ENCODE measurements at regions not wholly inside any gene's neighbourhood (a gene's known extent, or its start where the extent isn't known, plus 50 kb on each side); places are given as distances from the start of the nearest gene placed in this dataset.

DNA sequence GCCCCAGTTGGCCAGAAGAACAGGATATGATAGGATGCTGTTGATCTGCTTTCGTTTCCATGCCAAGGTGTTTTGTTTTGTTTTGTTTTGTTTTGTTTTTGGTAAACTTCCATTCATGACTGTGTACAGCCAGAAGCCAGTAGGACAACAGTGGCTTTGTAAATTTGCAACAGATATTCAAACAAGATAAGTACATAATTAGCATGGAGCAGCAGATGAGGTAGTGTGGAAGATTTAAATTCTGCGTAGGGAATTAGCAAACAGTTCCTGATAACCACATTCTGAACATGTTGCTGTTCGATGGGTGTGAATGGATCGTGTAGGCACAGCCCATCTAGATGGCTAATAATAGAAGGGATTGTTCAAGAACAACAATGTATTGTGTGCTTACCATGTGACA, 1080.1 kb upstream of the RBFOX1 start:
- TF ChIP-seq, protein P1, sequence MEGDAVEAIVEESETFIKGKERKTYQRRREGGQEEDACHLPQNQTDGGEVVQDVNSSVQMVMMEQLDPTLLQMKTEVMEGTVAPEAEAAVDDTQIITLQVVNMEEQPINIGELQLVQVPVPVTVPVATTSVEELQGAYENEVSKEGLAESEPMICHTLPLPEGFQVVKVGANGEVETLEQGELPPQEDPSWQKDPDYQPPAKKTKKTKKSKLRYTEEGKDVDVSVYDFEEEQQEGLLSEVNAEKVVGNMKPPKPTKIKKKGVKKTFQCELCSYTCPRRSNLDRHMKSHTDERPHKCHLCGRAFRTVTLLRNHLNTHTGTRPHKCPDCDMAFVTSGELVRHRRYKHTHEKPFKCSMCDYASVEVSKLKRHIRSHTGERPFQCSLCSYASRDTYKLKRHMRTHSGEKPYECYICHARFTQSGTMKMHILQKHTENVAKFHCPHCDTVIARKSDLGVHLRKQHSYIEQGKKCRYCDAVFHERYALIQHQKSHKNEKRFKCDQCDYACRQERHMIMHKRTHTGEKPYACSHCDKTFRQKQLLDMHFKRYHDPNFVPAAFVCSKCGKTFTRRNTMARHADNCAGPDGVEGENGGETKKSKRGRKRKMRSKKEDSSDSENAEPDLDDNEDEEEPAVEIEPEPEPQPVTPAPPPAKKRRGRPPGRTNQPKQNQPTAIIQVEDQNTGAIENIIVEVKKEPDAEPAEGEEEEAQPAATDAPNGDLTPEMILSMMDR (IDR thresholded peaks at IDR 0.05; ENCODE audit: low read depth, low read length), result no peak
- TF ChIP-seq EZH2phosphoT487 (IDR thresholded peaks at IDR 0.05; ENCODE audit: low read depth), result no peak
